ENCODE measurements at regions not wholly inside any gene's neighbourhood (a gene's known extent, or its start where the extent isn't known, plus 50 kb on each side); places are given as distances from the start of the nearest gene placed in this dataset.

- no peaks in the 10 kb centered on the region for H3K79me1 ChIP-seq (ENCODE audit: insufficient read depth, low read depth, low read length, poor library complexity, severe bottlenecking)
- no peak overlapping the region for H3T11ph ChIP-seq (ENCODE audit: low read length)
- H3K36me3 Mint-ChIP-seq (ENCODE audit: insufficient read depth in 1 of 3, low read depth in 3 of 3), result no peaks in the 10 kb centered on the region
- no peak overlapping the region for H3K4me2 ChIP-seq (ENCODE audit: insufficient read depth, insufficient read length, low read length)
- H3K56ac ChIP-seq (ENCODE audit: insufficient read length, low read depth, low read length), result no peak overlapping the region
- H2BK20ac ChIP-seq (ENCODE audit: low read depth, low read length, poor library complexity, severe bottlenecking), result no peak overlapping the region
- H3K14ac ChIP-seq (ENCODE audit: insufficient read depth, low read length), result no peak overlapping the region
- no CpG with 5 or more reads among the region's 1 CpG for WGBS (ENCODE audit: extremely low coverage, insufficient read length, low lambda C conversion rate)
- H3K4ac ChIP-seq (ENCODE audit: low read depth, low read length), result no peak overlapping the region
- no peak overlapping the region for H3K23ac ChIP-seq (ENCODE audit: insufficient read length, low read depth, low read length)
- H3K18ac ChIP-seq (ENCODE audit: insufficient read length, low read depth, low read length), result no peak overlapping the region
- no peaks in the 10 kb centered on the region for H3K79me2 ChIP-seq (ENCODE audit: insufficient read depth, low read length)
- H4K20me1 ChIP-seq (ENCODE audit: control insufficient read depth, insufficient read depth, insufficient read length), result no peaks in the 10 kb centered on the region
- no peak overlapping the region for H3K4me3 Mint-ChIP-seq
- H3K9ac ChIP-seq (ENCODE audit: extremely low read depth, insufficient read length, low read length), result no peak overlapping the region
- no peaks in the 10 kb centered on the region for H3K4me1 ChIP-seq (ENCODE audit: insufficient read depth, low read length)
- 0 out of 5 replicates have a peak, but pooled peaks cover 0 to 2% of the 10 kb centered on the region in 2 experiments for H3K9me3 Mint-ChIP-seq
- H3K27me3 Mint-ChIP-seq (ENCODE audit: low read depth), result no peaks in the 10 kb centered on the region
- H4K5ac ChIP-seq (ENCODE audit: insufficient read length, low read depth, low read length), result no peak overlapping the region
- no peak for DNase-seq
- no peak overlapping the region for H4K91ac ChIP-seq (ENCODE audit: insufficient read length, low read depth, low read length)
- no peak overlapping the region for H2BK15ac ChIP-seq (ENCODE audit: low read depth, low read length)
- no peak overlapping the region for H2BK120ac ChIP-seq (ENCODE audit: low read depth, low read length, poor library complexity, severe bottlenecking)
- no peaks in the 10 kb centered on the region for H3K27me3 ChIP-seq (ENCODE audit: insufficient read depth, low read length)
- TF ChIP-seq CTCF (conservative IDR thresholded peaks at IDR 0.05), result no peak
- H3K27ac Mint-ChIP-seq, result no peak overlapping the region
- H3K27ac ChIP-seq (ENCODE audit: insufficient read length, low read depth, low read length), result no peak overlapping the region
- no peak overlapping the region for H4K8ac ChIP-seq (replicated peaks; ENCODE audit: insufficient read length, low read depth, low read length)
- no peak overlapping the region for H2BK12ac ChIP-seq (ENCODE audit: insufficient read length, low read depth, low read length)
- no peak overlapping the region for H2AFZ ChIP-seq (ENCODE audit: low read length)
- no peaks in the 10 kb centered on the region for H3K4me1 Mint-ChIP-seq
- no peaks in the 10 kb centered on the region for H3K9me3 ChIP-seq (ENCODE audit: control insufficient read depth, low read depth, low read length)
- no peak overlapping the region for H2AK5ac ChIP-seq (ENCODE audit: insufficient read length, low read length)
- H2BK5ac ChIP-seq (ENCODE audit: insufficient read length, low read length), result no peak overlapping the region
- H3K23me2 ChIP-seq (ENCODE audit: insufficient read length, low read depth, low read length, poor library complexity, severe bottlenecking), result no peaks in the 10 kb centered on the region
Measured at GRCh38 chr16:64148356-64148755, 973.5 kb downstream of the CDH11 start.

Measured in H9 (cell line).